IPS DF 4.7 (cell line): ENCODE measurements at regions not wholly inside any gene's neighbourhood (a gene's known extent, or its start where the extent isn't known, plus 50 kb on each side); places are given as distances from the start of the nearest gene placed in this dataset.
"Not testable (repeated sequence)": the region's sequence is repeated elsewhere in the genome, so short reads cannot be mapped to it uniquely, and the experiment has no call there.

Source experiments
- DNase-seq: peaks from one replicate; pipeline ENCODE4 v3.0.0-alpha.2; 2013; ENCODE audit warnings: low spot score; ENCODE audit errors: extremely low read depth

DNA sequence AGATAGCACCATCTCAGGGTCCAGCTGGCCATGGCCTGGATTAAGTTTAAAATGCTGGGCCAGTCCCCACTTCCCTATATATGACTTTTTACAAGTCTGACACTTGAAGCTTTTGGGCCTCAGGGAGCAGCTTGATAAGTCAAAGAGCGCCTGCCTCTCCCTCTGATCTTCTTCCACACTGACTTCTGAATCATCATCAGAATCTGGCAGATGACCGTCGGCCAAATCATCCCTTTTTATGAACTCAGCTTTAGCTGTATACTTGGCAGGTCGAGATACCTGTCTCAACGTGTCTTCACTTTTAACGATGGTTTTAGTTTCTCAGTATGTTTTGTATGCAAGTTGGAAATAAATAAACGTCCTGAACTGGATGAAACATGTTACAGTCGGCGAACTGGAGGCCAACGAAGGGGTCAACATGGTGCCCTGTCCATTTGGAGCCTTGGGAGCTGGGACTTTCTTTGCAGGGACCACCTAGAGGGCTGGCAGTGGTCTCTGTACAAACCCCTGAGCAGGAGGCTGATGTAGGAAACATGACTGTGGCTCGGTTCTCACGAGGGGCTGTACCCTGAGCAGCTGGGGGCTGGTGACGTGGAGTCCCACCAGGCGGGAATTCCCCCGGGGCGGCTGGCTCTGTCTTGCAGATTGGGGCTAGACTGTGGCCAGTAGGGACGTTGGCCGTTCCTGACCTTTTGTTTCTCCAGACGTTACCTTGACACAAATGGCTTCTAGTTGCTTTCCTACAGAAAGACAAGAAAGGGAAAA is 153.8 kb upstream of the PRKX start:
- DNase-seq, result not testable (repeated sequence)

- DNase-seq, result not testable (repeated sequence)
Observed at GRCh38 chrX:3858332-3858731, 144.9 kb upstream of the PRKX start.

DNA sequence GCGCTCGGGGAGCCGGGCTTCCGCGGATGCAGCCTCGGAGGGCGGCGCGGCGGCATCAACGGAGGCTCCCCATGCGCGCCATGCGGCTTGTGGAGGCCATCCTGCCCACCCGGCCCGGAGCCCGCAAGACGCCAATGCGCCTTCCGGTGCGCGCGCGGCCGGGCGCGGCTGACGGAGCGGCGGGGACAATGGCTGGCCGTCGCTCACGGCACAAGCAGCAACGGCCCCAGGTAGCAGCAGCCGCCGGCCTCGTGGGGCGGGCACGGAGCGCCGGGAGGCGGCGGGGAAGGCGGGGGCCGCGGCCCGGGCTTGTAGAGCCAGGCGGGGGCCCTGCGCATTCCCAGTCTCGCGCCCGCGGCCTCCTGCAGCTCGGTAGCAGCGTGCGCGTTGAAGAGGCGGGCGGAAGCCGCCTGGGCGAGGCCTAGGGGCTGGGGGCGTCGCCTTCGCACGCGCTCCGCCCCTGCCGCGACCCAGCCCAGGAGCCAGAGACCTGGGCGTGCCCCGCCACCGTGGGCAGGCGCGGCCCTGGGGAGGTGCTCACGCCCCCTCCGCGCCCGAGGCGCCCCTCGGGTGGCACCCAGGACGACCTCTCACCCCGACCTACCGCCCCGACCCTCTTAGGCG is 130.2 kb upstream of the PRKX start:
- not testable (repeated sequence) for DNase-seq

DNA sequence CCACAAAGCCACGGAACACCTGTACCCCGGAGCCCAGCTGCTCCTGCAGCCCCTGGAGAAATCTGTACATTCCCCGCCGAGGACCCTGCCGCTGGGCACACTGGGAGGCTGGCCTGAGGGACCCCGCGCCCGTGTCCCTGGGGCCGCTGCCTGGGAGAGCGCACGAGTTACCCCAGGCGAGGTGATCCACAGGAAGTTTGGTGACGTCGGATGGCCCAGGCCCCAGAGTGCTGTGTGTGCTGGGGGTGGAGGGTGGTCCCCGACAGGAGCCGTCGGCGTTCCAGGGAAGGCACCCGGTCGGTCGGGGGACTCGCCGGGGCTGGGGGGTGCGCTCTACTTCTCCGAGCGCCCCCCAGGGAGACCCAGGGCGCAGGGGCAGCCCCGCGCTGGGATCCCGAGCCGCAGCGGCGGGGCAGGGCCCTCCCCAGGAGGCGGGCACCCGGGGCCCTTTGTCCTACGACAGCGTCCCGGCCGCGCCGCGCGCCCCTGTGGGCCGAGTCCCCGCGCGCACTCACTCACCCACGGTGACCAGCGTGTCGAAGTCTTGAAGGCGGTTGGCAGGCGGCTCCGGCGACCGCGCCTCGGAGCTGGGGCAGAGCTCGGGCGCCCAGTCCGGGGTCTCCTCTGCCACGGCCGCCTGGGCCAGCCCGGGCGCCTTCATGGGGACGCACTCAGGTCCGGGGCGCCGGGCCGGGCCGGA is 129.5 kb upstream of the PRKX start:
- not testable (repeated sequence) for DNase-seq

DNA sequence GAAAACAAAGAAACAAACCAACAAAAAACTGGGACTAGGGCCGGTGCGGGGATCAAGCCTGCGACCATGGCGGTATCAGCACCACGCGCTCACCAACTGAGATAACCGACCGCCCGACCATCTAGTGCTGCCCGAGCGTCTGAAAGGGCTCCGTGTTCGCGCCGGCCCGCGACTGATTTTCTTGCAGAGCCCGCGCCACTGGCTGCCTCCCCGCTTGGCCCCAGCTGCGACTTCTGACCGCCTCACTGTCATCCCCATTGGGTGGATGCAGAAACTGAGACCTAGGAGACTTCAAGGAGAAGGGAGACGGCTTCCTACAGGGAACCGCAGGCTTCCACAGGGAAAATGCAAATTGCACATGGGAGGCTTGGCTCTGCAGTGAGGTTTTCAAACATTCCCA is 125.3 kb upstream of the PRKX start:
- DNase-seq, result not testable (repeated sequence)

DNA sequence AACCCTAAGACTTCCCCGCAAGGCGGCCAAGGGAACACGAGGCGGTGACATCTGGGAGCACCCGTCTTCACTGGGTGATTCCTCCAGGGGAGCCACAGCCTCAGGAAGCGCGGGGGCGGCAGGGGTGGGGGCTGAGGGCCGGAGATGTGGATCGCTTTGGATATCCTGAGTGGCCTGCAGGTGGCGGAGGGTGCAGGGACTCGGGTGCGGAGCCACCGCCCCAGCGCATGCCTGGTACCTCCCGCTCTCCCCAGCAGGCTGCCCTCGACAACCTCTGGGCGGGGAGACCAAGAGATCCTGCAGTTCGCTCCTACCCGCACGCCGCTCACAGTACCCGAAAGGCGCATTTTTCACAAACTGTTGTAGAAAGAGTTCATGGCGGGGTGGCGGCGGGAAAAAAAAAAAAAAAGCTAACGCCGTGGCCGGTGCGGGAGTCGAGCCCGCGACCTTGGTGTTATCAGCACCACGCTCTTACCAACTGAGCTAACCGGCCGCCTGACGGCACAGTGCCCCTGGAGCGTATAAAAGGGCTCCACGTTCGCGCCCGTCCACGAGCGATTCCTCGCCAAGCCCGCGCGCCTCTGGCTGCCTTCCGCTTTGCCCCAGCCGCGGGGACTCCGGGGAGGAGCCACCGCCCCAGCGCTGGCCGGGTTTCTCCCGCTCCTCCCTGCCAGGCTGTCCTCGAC is 124.7 kb upstream of the PRKX start:
- DNase-seq, result not testable (repeated sequence)

- DNase-seq, result not testable (repeated sequence)
Observed at GRCh38 chrX:3837211-3837610, 123.8 kb upstream of the PRKX start.

- DNase-seq, result not testable (repeated sequence)
Observed at GRCh38 chrX:3833761-3834542, 120.5 kb upstream of the PRKX start.

- DNase-seq, result not testable (repeated sequence)
Observed at GRCh38 chrX:3830020-3830419, 116.6 kb upstream of the PRKX start.

GRCh38 chrX:3829041-3829531 is 115.6 kb upstream of the PRKX start:
- not testable (repeated sequence) for DNase-seq

GRCh38 chrX:3828378-3829040 is 115.1 kb upstream of the PRKX start:
- not testable (repeated sequence) for DNase-seq

GRCh38 chrX:3824008-3824407 is 110.6 kb upstream of the PRKX start:
- not testable (repeated sequence) for DNase-seq

- no peak for DNase-seq
Observed at GRCh38 chrX:3820167-3820566, 106.7 kb upstream of the PRKX start.

GRCh38 chrX:3817480-3817879 is 104.0 kb upstream of the PRKX start:
- DNase-seq, result not testable (repeated sequence)

GRCh38 chrX:3815896-3816664 is 102.6 kb upstream of the PRKX start:
- no peak for DNase-seq

- DNase-seq, result no peak
Observed at GRCh38 chrX:3811331-3812311, 98.2 kb upstream of the PRKX start.

DNA sequence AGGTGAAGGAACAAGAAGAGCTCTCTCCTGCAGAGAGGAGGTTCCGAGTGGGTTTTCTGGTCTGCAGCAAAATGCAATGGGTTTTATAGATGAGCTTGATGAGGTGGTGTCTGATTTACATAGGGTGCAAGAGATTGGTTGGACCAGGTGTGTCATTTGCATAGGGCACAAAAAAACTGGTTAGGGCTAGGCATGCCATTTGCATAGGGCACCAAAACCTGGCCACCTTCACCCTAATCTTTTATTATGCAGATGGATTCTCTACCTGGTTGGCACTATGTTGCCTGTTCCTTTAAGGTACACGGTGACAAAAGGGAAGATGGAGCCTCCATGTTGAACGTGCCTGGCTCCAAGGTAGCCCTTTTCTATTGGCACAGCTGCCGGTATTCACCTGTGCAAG is 94.5 kb upstream of the PRKX start:
- no peak for DNase-seq

DNA sequence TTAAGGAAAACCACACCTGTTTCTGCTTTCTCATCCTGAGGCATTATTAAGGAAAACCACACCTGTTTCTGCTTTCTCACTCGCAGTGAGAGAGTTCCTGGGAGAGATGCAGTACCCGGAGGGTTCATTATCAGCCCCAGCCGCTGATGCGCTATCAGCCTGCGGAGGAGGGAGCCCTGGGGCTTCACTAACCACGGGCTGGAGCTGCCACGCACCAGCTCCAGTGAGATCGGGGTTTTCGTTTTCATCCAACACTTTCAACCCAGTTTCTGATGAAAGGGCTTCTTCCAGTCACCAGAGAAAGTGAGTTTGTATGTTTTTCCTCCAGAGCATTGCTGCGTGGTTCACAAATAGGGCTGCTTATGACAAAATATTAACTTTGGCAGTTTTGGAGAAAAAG is 93.2 kb upstream of the PRKX start:
- DNase-seq, result no peak
